GM19395 (cell line): ENCODE measurements at regions not wholly inside any gene's neighbourhood (a gene's known extent, or its start where the extent isn't known, plus 50 kb on each side); places are given as distances from the start of the nearest gene placed in this dataset.

Experiments
- ATAC-seq: cut with Tn5 transposase; IDR thresholded peaks from one replicate; pipeline ENCODE4 v1.9.1; 2021; ENCODE audit warnings: mild to moderate bottlenecking, moderate library complexity; ENCODE audit not compliant: unreplicated experiment

- no peak for ATAC-seq
Observed at GRCh38 chrX:125778261-125778660, 387.8 kb downstream of the DCAF12L2 start.

- ATAC-seq, result no peak
Observed at GRCh38 chrX:125782184-125782583, 383.9 kb downstream of the DCAF12L2 start.

DNA sequence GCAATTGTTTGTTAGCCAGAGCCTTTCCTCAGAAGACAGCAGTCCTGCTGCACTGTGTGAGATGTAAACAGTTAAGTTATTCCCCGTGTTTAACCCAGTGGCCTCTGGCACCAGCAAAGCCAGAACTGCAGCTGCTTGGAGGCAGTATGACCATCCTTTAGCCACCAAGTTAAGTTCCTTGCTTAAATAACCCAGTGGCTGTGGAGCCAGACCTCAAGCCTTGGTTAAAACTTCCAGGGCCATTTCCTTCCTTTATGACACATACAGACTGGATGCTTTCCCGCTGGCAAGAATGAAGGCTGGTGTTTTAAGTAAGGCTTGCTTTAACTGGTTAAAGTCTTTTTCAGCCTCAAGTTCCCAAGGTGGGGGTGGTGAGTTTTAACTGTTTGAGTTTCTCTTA is 379.8 kb downstream of the DCAF12L2 start:
- no peak for ATAC-seq

GRCh38 chrX:125791787-125792186 is 374.3 kb downstream of the DCAF12L2 start:
- no peak for ATAC-seq

DNA sequence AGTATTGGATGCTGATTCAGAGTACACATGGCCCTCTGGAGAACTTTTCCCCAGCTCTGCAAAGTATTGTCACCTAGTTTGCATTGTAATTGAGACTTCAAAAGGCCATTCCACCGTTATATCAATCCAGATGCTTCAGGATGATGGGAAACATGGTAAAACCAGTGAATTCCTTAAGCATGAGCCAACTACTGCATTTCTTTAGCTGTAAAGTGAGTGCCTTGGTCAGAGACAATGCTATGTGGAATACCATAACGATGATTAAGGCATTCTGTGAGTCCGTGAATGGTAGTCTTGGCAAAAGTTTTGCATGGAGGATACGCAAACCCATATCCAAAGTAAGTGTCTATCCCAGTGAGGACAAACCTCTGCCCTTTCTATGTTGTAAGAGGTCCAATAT is 355.2 kb downstream of the DCAF12L2 start:
- ATAC-seq, result no peak

- ATAC-seq, result no peak
Observed at GRCh38 chrX:125826080-125826479, 340.0 kb downstream of the DCAF12L2 start.

GRCh38 chrX:125826774-125827451 is 339.2 kb downstream of the DCAF12L2 start:
- no peak for ATAC-seq

- ATAC-seq, result no peak
Observed at GRCh38 chrX:125846271-125846670, 319.8 kb downstream of the DCAF12L2 start.

GRCh38 chrX:125850693-125851092 is 315.4 kb downstream of the DCAF12L2 start:
- no peak for ATAC-seq

DNA sequence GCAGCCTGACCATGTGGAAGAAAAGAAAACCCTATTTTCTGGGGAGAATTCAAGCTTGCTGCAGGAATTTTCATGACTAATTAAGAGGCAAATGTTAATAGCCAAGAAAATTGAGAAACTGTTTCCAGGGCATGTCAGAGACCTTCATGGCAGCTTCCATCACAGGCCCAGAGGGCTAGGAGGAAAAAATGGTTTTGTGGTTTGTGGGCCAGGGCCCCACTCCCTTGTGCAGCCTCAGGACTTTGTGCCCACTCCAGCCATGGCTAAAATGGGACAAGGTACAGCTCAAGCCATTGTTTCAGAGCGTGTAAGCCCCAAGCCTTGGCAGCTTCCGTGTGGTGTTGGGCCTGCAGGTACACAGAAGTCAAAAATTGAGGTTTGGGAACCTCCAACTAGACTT is 282.9 kb downstream of the DCAF12L2 start:
- no peak for ATAC-seq

DNA sequence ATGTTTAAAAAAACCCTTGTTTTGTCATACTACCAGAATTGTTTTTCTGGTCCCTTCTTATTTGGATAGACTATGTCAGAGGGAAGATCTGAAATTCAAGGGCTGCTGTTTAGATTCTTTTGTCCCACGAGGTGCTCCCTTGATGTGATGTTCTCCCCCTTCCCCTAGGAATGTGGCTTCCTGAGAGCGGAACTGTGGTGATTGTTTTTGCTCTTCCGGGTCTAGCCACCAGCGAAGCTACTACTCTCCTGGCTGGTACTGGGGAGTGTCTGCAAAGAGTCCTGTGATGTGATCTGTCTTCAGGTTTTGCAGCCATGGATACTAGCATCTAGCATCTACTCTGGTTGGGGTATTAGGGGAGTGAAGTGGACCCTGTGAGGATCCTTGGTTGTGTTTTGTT is 271.1 kb downstream of the DCAF12L2 start:
- no peak for ATAC-seq

DNA sequence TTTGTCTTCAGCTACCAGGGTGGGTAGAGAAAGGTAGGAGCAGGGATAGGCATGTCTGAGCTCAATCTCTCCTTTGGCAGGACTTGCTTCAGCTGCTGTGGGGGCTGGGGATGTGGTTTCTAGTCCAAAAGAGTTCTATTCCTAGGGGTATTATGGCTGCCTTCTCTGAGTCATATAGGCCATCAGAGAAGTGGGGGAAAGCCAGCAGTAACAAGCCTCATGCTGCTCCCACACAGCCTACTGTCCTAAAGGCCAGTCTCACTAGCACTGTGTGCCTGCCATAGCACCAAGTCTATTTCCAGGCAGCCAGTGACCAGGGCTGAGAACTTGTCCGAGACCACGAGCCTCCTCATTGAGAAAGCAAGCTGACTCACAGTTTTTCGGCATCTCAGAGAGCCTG is 270.6 kb downstream of the DCAF12L2 start:
- ATAC-seq, result no peak

GRCh38 chrX:125926295-125926694 is 239.8 kb downstream of the DCAF12L2 start:
- no peak for ATAC-seq

DNA sequence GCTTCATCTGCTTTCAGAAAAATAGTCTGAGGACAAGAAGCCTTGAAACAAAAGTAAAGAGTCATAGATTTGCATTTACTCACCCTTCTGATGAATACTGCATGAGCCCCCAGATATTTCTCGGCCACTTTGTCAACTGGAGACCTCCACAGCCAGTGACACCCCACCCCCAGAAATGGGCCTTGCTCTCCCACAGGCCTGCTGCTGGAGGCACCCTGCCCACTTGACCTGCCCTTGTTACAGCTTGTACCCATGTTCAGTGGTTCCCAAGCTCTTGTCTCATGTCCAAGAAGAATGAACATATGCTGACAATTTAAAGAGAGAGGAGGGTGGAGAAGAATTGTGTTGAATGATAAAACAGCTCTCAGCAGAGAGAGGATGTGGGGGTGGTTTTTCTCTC is 225.1 kb downstream of the DCAF12L2 start:
- no peak for ATAC-seq

DNA sequence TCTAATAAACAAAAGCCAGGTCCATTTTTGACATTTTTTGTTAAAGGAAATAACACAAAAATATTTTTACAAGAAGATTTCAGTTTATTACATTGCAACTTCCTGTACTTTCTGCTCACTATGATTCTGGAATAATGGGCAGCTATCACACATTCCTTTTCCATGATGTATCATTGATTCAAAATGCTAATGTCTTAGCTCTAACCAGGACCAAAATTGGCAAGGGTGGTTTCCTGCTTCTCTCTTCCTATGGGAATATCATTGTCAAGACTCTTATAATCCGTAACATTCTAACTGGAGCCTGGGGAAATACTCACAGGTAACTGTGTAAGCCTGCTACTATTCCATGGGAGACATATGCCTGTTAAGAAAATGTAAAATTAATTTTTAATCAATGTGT is 218.6 kb downstream of the DCAF12L2 start:
- no peak for ATAC-seq

GRCh38 chrX:125952973-125953372 is 213.1 kb downstream of the DCAF12L2 start:
- no peak for ATAC-seq

- ATAC-seq, result no peak
Observed at GRCh38 chrX:125953814-125954213, 212.3 kb downstream of the DCAF12L2 start.

GRCh38 chrX:125954236-125954635 is 211.9 kb downstream of the DCAF12L2 start:
- ATAC-seq, result no peak

DNA sequence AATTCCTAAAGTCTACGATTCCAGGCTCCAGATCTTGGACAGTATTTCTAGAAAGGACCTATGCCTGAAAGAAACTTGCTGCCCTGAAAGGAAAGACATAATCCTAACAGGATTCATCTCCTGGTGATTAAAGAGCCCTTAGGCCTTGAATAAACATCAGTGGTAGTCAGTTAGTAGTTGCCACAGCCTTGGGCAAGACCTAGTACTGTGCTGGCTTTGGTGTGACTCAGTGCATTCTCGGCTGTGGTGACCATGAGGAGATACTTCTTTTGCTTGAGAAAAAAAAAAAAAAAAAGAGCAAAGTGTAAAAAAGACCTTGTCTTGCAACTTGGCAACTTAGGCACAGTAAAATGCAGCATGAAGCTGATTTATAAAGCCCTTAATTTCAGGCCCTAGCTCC is 188.2 kb downstream of the DCAF12L2 start:
- no peak for ATAC-seq

GRCh38 chrX:125998432-125998831 is 167.7 kb downstream of the DCAF12L2 start:
- no peak for ATAC-seq

DNA sequence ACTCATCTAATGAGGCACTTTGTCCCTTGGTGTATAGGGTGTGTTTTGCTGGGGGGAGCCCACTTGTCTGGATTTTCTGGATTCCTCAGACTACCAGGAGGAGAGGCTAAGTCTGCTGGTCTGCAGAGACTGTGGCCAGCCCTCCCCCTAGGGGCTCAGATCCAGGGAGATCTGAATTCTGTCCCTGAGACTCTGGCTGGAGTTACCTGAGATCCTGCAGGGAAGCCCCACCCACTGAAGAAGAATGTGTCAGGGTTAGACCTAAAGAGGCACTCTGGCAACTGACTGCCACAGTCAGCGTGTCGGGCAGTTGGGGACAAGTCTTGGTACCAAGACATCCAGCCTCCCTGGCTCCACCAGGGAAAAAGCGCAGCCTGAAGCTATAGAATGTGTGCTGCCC is 138.9 kb downstream of the DCAF12L2 start:
- ATAC-seq, result no peak

- ATAC-seq, result no peak
Observed at GRCh38 chrX:126030021-126030420, 136.1 kb downstream of the DCAF12L2 start.

DNA sequence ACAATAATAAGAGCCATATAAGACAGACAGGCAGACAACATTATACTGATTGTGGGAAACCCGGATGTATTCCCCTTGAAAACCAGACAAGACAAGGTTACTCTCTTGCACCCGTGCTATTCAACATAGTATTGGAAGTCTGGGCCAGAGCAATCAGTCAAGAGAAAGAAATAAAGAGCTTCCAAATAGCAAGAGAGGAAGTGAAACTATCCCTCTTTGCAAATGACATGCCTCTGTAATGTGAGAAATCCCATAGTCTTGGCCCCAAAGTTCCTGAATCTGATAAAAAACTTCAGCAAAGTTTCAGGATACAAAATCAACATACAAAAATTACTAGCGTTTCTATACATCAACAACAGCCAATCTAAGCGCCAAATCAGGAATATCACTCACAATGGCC is 102.1 kb downstream of the DCAF12L2 start:
- ATAC-seq, result no peak
